NOMO-1 (cell line): ENCODE measurements at regions not wholly inside any gene's neighbourhood (a gene's known extent, or its start where the extent isn't known, plus 50 kb on each side); places are given as distances from the start of the nearest gene placed in this dataset.

Experiments
- DNase-seq, 2 experiments: peaks; one replicate each; lab custom pipeline; 2025; ENCODE audit not compliant: unreplicated experiment in 2 of 2; lab: John Stamatoyannopoulos, UW

GRCh38 chr6:106918115-106918514 is 56.4 kb downstream of the CD24 start:
- no peak for DNase-seq

DNA sequence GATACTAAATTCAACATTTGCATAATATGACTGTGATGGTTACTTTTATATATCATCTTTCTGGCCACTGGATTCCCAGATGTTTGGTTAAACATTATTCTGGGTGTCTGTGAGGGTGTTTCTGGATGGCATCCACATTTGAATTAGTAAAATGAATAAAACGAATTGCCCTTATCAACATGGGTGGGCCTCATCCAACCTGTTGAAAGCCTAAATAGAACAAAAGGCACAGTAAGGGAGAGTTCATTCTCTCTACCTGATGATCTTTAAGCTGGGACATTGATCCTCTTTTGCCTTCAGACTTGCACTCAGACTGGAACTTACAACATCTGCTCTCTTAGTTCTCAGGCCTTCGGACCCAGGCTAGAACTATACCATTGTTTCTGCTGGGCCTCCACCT is 57.6 kb downstream of the CD24 start:
- DNase-seq = no peak

DNA sequence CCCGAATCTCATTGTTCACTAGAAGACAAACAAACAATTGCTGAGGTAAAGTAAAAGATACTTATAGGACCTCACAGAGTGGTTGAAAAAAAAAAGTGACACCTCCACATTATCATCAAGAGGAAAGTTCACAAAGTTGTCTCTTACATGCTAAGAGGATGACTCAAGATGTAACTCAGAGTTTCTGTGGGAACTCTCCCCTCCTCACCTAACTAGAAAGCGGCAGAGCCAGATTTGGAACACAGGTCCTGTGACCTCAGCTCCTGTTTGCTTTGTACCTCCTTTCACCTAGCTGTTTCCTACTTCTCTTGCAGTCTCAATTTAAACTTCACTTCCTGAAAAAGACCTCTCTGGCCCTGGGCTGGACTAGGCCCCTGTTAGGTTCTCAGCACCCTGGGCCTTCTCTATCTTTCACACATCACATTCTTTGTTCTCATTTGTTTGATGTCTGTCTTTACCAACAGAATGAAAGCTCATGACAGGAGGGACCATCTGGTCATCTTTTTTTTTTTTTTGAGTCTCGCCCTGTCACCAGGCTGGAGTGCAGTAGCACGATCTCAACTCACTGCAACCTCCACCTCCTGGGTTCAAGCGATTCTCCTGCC is 60.8 kb downstream of the CD24 start:
- no peak for DNase-seq

- DNase-seq = no peak
Measured at GRCh38 chr6:106913111-106913510, 61.4 kb downstream of the CD24 start.

DNA sequence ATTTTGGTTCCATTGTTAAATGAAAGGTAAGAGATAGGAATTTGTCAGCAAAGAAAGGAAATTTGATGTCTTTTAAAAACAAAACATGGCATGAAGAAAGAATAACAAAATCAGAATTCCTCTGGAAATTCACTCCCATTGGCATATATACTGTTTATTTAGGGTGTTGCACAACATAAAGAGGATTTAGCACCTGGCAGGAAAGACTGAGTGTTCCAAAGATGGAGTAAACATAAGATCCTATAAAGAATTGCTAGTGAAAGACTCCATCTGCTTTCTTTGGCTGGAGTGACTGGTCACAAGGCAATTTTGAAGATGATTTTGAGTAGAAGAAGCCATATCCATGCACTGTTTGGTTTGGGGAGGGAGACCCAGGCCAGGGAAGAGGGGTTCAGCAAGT is 62.4 kb downstream of the CD24 start:
- no peak for DNase-seq

- DNase-seq = peak in 1 of 2 experiments; percentile 30
Measured at GRCh38 chr6:106910999-106911949, 63.3 kb downstream of the CD24 start.

- no peak for DNase-seq
Measured at GRCh38 chr6:106908386-106908840, 66.1 kb downstream of the CD24 start.

- no peak for DNase-seq
Measured at GRCh38 chr6:106907754-106908153, 66.8 kb downstream of the CD24 start.

DNA sequence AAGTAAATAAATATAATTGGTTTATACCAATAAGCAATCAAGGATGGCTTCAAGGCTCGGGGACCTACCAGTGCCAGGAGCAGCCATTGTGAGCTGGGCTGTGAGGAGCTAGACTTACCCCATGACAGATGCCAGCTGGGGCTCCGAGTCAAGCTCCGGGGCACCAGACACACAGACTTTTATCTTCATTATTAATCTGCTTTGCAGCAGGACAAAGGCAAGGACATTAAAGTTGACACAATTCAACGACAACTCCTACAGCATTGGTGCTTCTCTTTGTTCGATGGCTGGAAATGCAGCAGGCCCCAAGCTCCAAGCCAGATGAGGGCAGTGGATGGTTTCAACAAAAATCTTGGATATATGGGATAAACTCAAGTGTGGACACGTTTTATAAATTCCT is 68.3 kb downstream of the CD24 start:
- no peak for DNase-seq

GRCh38 chr6:106903299-106903698 is 71.2 kb downstream of the CD24 start:
- no peak for DNase-seq

GRCh38 chr6:106901062-106901461 is 73.5 kb downstream of the CD24 start:
- no peak for DNase-seq

DNA sequence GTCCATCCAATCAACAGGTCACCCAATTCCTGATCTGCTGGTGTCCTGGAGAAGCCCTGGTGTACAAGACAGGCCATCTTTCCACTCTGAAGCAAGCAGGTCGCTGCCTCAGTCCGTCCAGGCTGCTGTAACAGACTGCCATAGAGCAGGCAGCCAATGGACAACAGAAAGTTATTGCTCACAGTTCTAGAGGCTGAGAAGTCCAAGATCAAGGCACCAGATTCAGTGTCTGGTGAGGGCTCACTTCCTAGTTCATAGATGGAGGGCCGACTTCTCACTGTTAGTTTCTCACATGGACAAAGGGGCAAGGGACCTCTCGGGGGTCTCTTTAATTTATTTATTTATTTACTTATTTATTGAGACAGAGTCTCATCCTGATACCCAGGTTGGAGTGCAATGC is 74.8 kb downstream of the CD24 start:
- DNase-seq = no peak

GRCh38 chr6:106897580-106897979 is 76.9 kb downstream of the CD24 start:
- no peak for DNase-seq

GRCh38 chr6:106895703-106896040 is 78.9 kb downstream of the CD24 start:
- DNase-seq = no peak

DNA sequence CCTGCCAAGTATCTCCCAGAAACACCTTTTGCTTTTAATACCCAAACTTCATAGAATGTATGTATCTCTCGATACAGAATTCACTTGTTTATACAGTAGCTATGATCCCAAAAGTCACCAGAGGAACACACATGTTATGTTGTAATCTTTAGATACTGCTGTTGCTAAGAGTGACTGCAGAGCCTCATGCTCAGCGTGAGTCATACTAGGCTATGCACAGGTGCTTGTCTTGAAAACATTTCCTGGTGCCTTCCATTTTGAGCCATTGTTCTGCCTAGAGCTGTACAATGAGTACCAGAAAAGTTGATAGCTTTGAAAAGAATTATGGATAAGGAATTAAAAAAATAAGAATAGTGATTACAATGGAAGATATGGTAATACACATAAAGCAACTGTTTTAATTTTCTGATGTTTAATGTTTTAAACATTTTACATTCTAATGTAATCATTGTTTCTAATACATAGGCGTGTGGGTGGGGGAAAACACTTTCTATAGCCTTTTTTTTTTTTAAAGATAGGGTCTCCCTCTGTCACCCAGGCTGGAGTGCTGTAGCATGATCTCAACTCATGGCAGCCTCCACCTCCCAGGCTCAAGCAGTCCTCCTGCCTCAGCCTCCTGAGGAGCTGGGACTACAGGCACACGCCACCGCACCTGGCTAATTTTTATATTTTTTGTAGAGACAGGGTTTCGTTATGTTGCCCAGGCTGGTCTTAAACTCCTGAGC is 79.4 kb downstream of the CD24 start:
- DNase-seq = no peak

GRCh38 chr6:106892186-106892585 is 82.3 kb downstream of the CD24 start:
- DNase-seq = no peak

- DNase-seq = no peak
Measured at GRCh38 chr6:106890447-106890846, 84.1 kb downstream of the CD24 start.

- no peak for DNase-seq
Measured at GRCh38 chr6:106889692-106890091, 84.8 kb downstream of the CD24 start.

GRCh38 chr6:106886922-106887797 is 87.4 kb downstream of the CD24 start:
- no peak for DNase-seq

DNA sequence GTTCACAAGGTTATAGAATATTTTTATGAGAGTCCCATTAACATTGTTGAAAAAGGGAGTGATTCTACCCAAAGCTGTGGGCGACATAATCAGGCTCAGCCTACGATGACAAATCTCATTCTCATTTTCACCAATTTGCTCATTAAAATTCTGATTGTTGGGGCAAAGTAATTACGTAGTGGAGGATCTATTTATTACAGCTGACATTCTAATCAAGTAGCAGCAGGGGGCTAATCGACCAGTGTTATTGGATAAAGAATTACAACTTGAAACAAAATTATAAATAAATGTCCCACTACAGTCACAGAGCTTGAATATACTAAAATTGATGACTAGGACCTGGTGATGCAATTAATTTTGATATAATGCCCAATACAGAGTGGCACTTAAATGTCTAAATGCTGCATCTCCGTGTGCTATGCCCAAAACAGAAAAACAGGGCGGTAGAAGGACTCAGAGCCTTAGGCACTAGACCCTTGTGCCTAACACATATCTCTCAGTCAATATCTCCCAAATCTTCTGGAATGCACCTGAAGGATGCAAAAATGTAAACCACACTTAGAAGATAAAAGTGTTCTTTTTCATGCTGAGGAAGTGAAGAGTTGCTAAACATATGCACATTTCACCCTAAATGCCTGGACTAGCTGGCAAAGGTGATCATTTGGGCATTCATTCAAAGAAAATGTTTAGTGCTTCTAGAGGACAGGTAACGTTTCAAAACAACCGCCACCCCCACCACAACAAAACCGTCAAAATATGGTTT is 88.3 kb downstream of the CD24 start:
- no peak for DNase-seq
